Endodermal cell (in vitro differentiated cells): ENCODE measurements at regions not wholly inside any gene's neighbourhood (a gene's known extent, or its start where the extent isn't known, plus 50 kb on each side); places are given as distances from the start of the nearest gene placed in this dataset.

ENCODE experiments used
- DNase-seq: peaks from one replicate; pipeline ENCODE4 v3.0.0-alpha.2; 2017
- H3K27ac ChIP-seq: 2 replicates; pipeline ENCODE4 v1.5.1; 2013; ENCODE audit warnings: mild to moderate bottlenecking, low read depth, low read length, moderate library complexity
- H3K27me3 ChIP-seq: 2 replicates; pipeline ENCODE4 v1.6.1; 2013; ENCODE audit warnings: mild to moderate bottlenecking, low read length, moderate library complexity; ENCODE audit not compliant: insufficient read depth, control insufficient read depth, poor library complexity, severe bottlenecking
- H3K36me3 ChIP-seq: 2 replicates; pipeline ENCODE4 v1.7.0; 2013; ENCODE audit warnings: mild to moderate bottlenecking, low read length, moderate library complexity; ENCODE audit not compliant: control insufficient read depth, insufficient read depth
- H3K4me1 ChIP-seq: one replicate; pipeline ENCODE4 v1.7.0; 2013; ENCODE audit warnings: low read length; ENCODE audit not compliant: control insufficient read depth, insufficient read depth
- H3K4me3 ChIP-seq: 2 replicates; pipeline ENCODE4 v1.5.1; 2013; ENCODE audit warnings: mild to moderate bottlenecking, low read length, moderate library complexity
- H3K9ac ChIP-seq: 2 replicates; pipeline ENCODE4 v1.6.1; 2013; ENCODE audit warnings: mild to moderate bottlenecking, low read length, moderate library complexity; ENCODE audit not compliant: poor library complexity, severe bottlenecking; ENCODE audit errors: extremely low read depth
- H3K9me3 ChIP-seq: 2 replicates; pipeline ENCODE4 v1.6.1; 2013; ENCODE audit warnings: mild to moderate bottlenecking, low read length, moderate library complexity; ENCODE audit not compliant: control insufficient read depth
- H3K27ac Mint-ChIP-seq: 2 replicates; pipeline ENCODE4 v1.8.0; 2020; ENCODE audit warnings: mixed read lengths
- H3K27me3 Mint-ChIP-seq: 2 replicates; pipeline ENCODE4 v1.8.0; 2021; ENCODE audit warnings: mild to moderate bottlenecking, mixed read lengths; ENCODE audit not compliant: insufficient read depth
- H3K36me3 Mint-ChIP-seq: 2 replicates; pipeline ENCODE4 v1.8.0; 2020; ENCODE audit warnings: low read depth, mixed read lengths
- H3K4me1 Mint-ChIP-seq: 2 replicates; pipeline ENCODE4 v1.8.0; 2020; ENCODE audit warnings: mixed read lengths
- H3K4me3 Mint-ChIP-seq: 2 replicates; pipeline ENCODE4 v1.8.0; 2020; ENCODE audit warnings: mild to moderate bottlenecking, moderate library complexity, mixed read lengths
- H3K9me3 Mint-ChIP-seq: 2 replicates; pipeline ENCODE4 v1.8.0; 2020; ENCODE audit warnings: mild to moderate bottlenecking, mixed read lengths
- WGBS, 2 experiments: methylation state at CpG; one replicate each; pipeline versions ENCODE4 v1.1.5 to v1.1.7; 2013; ENCODE audit warnings: missing lambda C conversion rate in 2 of 2, mixed read lengths in 1 of 2; ENCODE audit not compliant: insufficient coverage in 1 of 2, insufficient read length in 1 of 2; 5-methylcytosine and 5-hydroxymethylcytosine counted together
- TF ChIP-seq, protein P1 (sequence below): fragments of 200-600 bp; sonication (generic); conservative IDR thresholded peaks from 2 replicates; pipeline ENCODE4 v1.5.0; 2021; ENCODE audit warnings: antibody characterized with exemption, mild to moderate bottlenecking

DNA sequence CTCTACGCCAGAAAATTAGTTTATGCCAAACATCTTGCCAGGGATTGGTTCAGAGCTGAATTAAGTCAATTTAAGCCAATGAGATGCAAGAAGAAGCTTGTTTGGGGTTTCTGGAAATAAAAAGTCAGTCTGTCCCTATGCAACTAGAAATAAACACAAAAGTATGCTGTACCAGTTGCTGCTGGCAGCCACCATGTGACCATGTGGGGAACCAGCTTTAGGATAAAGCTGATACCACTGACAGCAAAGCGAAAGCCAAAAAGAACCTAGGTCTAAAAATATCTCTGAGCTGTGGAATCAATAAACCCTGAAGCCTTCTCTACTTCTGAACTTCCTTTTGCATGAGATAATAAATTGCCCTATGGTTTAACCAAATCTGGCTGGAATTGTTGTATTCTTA lies 181.8 kb upstream of the PARD3B start:
- Histone ChIP-seq H3K27me3 (no peaks in the 10 kb centered on the region), H3K36me3 (no peaks in the 10 kb centered on the region), H3K9ac (no peak overlapping the region), H3K27ac (no peak overlapping the region), H3K4me1 (peaks cover 5% of the 10 kb centered on the region), H3K4me3 (no peak overlapping the region), H3K9me3 (no peaks in the 10 kb centered on the region)
- no peak overlapping the region for H3K4me3 Mint-ChIP-seq
- TF ChIP-seq, protein P1, sequence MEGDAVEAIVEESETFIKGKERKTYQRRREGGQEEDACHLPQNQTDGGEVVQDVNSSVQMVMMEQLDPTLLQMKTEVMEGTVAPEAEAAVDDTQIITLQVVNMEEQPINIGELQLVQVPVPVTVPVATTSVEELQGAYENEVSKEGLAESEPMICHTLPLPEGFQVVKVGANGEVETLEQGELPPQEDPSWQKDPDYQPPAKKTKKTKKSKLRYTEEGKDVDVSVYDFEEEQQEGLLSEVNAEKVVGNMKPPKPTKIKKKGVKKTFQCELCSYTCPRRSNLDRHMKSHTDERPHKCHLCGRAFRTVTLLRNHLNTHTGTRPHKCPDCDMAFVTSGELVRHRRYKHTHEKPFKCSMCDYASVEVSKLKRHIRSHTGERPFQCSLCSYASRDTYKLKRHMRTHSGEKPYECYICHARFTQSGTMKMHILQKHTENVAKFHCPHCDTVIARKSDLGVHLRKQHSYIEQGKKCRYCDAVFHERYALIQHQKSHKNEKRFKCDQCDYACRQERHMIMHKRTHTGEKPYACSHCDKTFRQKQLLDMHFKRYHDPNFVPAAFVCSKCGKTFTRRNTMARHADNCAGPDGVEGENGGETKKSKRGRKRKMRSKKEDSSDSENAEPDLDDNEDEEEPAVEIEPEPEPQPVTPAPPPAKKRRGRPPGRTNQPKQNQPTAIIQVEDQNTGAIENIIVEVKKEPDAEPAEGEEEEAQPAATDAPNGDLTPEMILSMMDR = no peak
- peaks cover 1% of the 10 kb centered on the region for H3K27me3 Mint-ChIP-seq
- no peaks in the 10 kb centered on the region for H3K36me3 Mint-ChIP-seq
- H3K4me1 Mint-ChIP-seq = peaks cover 31% of the 10 kb centered on the region
- WGBS, 2 experiments = 89 to 95% methylated on average over 2 of the region's 2 CpGs
- DNase-seq = no peak
- H3K9me3 Mint-ChIP-seq = no peaks in the 10 kb centered on the region
- no peak overlapping the region for H3K27ac Mint-ChIP-seq

DNA sequence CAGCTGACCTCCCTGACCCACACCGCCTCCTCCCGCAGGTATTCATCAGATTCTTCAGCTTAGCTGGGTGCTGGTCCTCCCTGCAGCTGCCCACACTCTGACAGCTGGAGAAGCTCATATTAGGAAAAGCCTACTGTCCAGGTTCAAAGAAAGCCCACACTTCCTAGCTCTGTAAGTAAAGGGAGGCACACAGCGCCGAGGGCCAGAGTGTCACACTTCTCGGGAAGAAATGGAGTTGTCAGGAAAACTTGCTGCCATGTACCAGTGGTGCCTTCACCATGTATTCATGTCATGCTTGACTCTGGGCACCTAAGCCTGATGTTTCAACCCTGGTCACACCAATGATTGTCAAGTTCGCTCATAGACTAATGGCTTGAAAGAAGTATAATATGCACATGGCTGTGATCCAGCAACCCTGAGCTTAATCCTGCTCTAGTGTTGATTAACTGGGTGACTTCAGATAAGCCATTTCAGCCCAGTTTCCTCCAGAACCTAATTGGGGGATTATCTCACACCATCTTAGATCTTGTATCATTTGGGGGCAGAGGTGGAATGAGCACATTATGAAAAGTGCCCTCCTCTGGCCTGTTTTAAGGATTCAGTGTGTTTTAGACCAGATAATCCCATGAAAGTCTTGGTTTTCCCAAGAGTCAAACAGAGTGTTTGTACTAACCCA lies 180.3 kb upstream of the PARD3B start:
- Mint-ChIP-seq H3K4me3 (no peak overlapping the region), H3K27me3 (peaks cover 1% of the 10 kb centered on the region), H3K36me3 (no peaks in the 10 kb centered on the region), H3K9me3 (no peaks in the 10 kb centered on the region), H3K4me1 (peaks cover 19% of the 10 kb centered on the region), H3K27ac (no peak overlapping the region)
- H3K27me3 ChIP-seq = no peaks in the 10 kb centered on the region
- H3K9me3 ChIP-seq = no peaks in the 10 kb centered on the region
- no peak overlapping the region for H3K4me3 ChIP-seq
- WGBS, 2 experiments = 87 to 97% methylated on average over 4 to 6 of the region's 6 CpGs
- H3K9ac ChIP-seq = no peak overlapping the region
- no peaks in the 10 kb centered on the region for H3K36me3 ChIP-seq
- TF ChIP-seq, protein P1 = no peak
- no peaks in the 10 kb centered on the region for H3K4me1 ChIP-seq
- no peak overlapping the region for H3K27ac ChIP-seq
- no peak for DNase-seq

DNA sequence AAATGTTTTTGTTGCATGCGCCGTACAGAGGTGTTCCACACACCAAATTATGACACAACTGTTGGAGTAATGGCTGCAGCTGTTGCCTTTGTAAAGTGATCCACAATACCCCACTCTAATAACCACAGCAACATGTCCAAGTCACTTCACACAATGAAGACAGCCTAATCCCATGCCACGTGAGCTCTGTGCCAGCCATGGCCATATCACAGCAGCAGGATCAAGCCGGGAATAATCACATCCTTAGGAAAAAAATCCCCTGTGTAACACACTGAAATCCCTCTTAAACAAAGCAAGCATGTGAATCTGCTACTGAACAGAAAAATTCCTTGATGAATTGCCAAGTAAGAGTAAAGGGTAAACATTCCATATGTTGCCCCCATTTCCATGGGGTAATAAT lies 179.5 kb upstream of the PARD3B start:
- H3K9ac ChIP-seq = no peak overlapping the region
- Mint-ChIP-seq H3K27me3 (peaks cover 1% of the 10 kb centered on the region), H3K4me3 (no peak overlapping the region)

More for the DNA sequence above, 179.5 kb upstream of the PARD3B start:
- Histone ChIP-seq H3K4me3 (no peak overlapping the region), H3K36me3 (no peaks in the 10 kb centered on the region), H3K27ac (no peak overlapping the region), H3K27me3 (no peaks in the 10 kb centered on the region), H3K9me3 (no peaks in the 10 kb centered on the region), H3K4me1 (no peaks in the 10 kb centered on the region)
- TF ChIP-seq, protein P1 = no peak
- no peaks in the 10 kb centered on the region for H3K9me3 Mint-ChIP-seq
- H3K36me3 Mint-ChIP-seq = no peaks in the 10 kb centered on the region
- H3K27ac Mint-ChIP-seq = no peak overlapping the region
- 94% methylated on average over 4 of the region's 4 CpGs; no CpG with 5 or more reads in 1 of the 2 experiments for WGBS, 2 experiments
- no peak for DNase-seq
- H3K4me1 Mint-ChIP-seq = peaks cover 24% of the 10 kb centered on the region
